Upper lobe of right lung (tissue), 1 donor: ENCODE measurements at regions not wholly inside any gene's neighbourhood (a gene's known extent, or its start where the extent isn't known, plus 50 kb on each side); places are given as distances from the start of the nearest gene placed in this dataset.

Experiments used
- ATAC-seq: fragments of 200-7000 bp; cut with Tn5 transposase; one replicate; pipeline ENCODE4 v1.9.1; 2020; ENCODE audit warnings: mild to moderate bottlenecking, moderate library complexity
- DNase-seq: peaks from one replicate; pipeline ENCODE4 v3.0.0-alpha.2; 2020
- H3K27ac ChIP-seq: fragments of 200-600 bp; one replicate; pipeline ENCODE4 v1.8.0; 2022
- H3K27me3 ChIP-seq: fragments of 200-600 bp; one replicate; pipeline ENCODE4 v1.8.0; 2022; ENCODE audit warnings: mild to moderate bottlenecking
- H3K36me3 ChIP-seq: fragments of 200-600 bp; one replicate; pipeline ENCODE4 v1.8.0; 2022
- H3K4me1 ChIP-seq: fragments of 200-600 bp; one replicate; pipeline ENCODE4 v1.8.0; 2022
- H3K4me3 ChIP-seq: fragments of 200-600 bp; one replicate; pipeline ENCODE4 v1.8.0; 2022; ENCODE audit warnings: mild to moderate bottlenecking
- H3K9me3 ChIP-seq: fragments of 200-600 bp; one replicate; pipeline ENCODE4 v1.8.0; 2022
- CTCF ChIP-seq: fragments of 200-600 bp; IDR thresholded peaks from one replicate; pipeline ENCODE4 v1.8.0; 2022; ENCODE audit warnings: antibody characterized with exemption
- intact Hi-C: fragments of 100-400 bp; cut with DNase I; formaldehyde crosslinking; loops from one replicate; pipeline ENCODE4 v1.11.0; 2022
- donor health status: DM: no; HTN: yes; CAD: no; lungs with severe emphysema.

DNA sequence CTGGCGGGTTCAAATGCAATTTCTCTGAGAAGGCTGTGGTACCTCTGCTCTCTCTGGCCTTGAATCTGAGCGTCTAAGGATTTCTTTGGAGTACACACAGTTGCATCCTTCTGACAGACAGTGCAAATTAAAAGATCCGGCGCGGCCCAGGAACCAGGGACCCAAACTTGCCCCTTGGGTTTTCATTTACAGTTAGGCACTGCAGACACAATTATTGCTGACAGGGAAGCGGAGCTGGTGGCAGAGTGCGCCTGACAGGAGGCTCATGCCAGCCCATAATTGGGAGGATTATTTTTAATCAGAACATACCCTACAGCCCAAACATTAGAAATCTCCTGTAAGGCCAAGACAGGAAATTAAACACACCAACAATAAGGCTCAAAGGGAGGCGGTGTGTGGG is 1023.4 kb upstream of the RBFOX1 start:
- no peak overlapping the region for H3K27ac ChIP-seq
- H3K4me3 ChIP-seq, result no peak overlapping the region
- ATAC-seq (no peak), DNase-seq (no peak)
- TF ChIP-seq CTCF, result no peak
- no peaks in the 10 kb centered on the region for H3K36me3 ChIP-seq
- H3K4me1 ChIP-seq, result no peaks in the 10 kb centered on the region
- no peaks in the 10 kb centered on the region for H3K27me3 ChIP-seq
- no peaks in the 10 kb centered on the region for H3K9me3 ChIP-seq
- intact Hi-C loops, result no loop called here

DNA sequence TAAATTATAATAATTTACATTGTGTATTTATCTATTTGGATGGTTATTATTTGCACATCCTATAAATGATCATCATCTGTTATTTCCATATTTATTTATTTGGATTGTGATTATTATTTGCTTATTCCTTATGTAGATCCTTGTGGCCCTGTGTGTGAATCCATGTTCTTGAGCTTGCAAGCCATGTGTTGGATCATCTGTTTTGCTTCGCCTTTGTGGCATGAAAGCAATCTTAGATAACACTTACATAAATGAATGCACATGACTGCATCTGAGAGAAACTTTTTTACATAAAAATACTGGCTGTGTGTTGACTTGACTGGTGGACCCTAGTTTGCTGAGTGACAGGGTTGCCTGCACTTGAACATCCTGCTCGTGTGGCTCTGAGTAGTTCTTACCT is 1024.5 kb upstream of the RBFOX1 start:
- TF ChIP-seq CTCF, result no peak
- no peak for ATAC-seq

DNA sequence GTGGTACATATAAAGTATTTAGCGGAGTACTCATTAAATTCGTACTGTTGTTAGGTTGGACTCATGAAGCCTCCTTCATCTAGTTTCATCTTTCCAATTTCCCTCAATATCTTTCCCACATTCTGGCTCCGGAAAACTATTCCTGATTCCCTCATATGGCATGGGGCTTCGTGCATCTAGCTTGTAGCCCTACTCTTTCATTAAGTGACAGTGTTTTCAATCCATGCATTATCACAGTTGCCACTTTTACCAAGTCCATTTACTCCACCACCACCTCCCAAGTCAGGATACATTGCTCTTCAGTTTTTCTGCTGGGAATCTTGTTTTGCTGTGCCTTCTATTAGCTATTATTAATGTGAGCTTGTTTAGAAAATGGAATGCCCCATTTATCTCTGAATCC is 1032.1 kb upstream of the RBFOX1 start:
- no peak for DNase-seq
- H3K36me3 ChIP-seq, result no peaks in the 10 kb centered on the region
- no peak for ATAC-seq
- H3K9me3 ChIP-seq, result no peaks in the 10 kb centered on the region
- TF ChIP-seq CTCF, result no peak
- H3K27me3 ChIP-seq, result no peaks in the 10 kb centered on the region
- H3K4me3 ChIP-seq, result no peak overlapping the region
- H3K4me1 ChIP-seq, result no peaks in the 10 kb centered on the region
- intact Hi-C loops, result no loop called here
- no peak overlapping the region for H3K27ac ChIP-seq

More for the DNA sequence above, 1024.5 kb upstream of the RBFOX1 start:
- DNase-seq, result no peak
- H3K27ac ChIP-seq, result no peak overlapping the region
- no peaks in the 10 kb centered on the region for H3K36me3 ChIP-seq
- H3K27me3 ChIP-seq, result no peaks in the 10 kb centered on the region
- intact Hi-C loops, result no loop called here
- H3K9me3 ChIP-seq, result no peaks in the 10 kb centered on the region
- no peaks in the 10 kb centered on the region for H3K4me1 ChIP-seq
- no peak overlapping the region for H3K4me3 ChIP-seq

- Histone ChIP-seq H3K4me3 (no peak overlapping the region), H3K4me1 (no peaks in the 10 kb centered on the region), H3K36me3 (no peaks in the 10 kb centered on the region), H3K9me3 (no peaks in the 10 kb centered on the region), H3K27me3 (no peaks in the 10 kb centered on the region), H3K27ac (no peak overlapping the region)
- ATAC-seq, result no peak
- TF ChIP-seq CTCF, result no peak
- DNase-seq, result no peak
- intact Hi-C loops, result no loop called here
Measured at GRCh38 chr16:6297666-6298410, 1034.8 kb upstream of the RBFOX1 start.

- ATAC-seq (no peak), DNase-seq (no peak)
- no peak for TF ChIP-seq CTCF
- Histone ChIP-seq H3K27ac (no peak overlapping the region), H3K36me3 (no peaks in the 10 kb centered on the region), H3K4me3 (no peak overlapping the region), H3K4me1 (no peaks in the 10 kb centered on the region), H3K27me3 (no peaks in the 10 kb centered on the region), H3K9me3 (no peaks in the 10 kb centered on the region)
- intact Hi-C loops, result no loop called here
Measured at GRCh38 chr16:6286176-6286575, 1046.5 kb upstream of the RBFOX1 start.

- Histone ChIP-seq H3K4me1 (no peaks in the 10 kb centered on the region), H3K27me3 (no peaks in the 10 kb centered on the region), H3K27ac (no peak overlapping the region), H3K9me3 (no peaks in the 10 kb centered on the region), H3K4me3 (no peak overlapping the region), H3K36me3 (no peaks in the 10 kb centered on the region)
- TF ChIP-seq CTCF, result no peak
- ATAC-seq, result no peak
- intact Hi-C loops, result no loop called here
- DNase-seq, result no peak
Measured at GRCh38 chr16:6284731-6285130, 1047.9 kb upstream of the RBFOX1 start.
